ENCODE measurements at regions not wholly inside any gene's neighbourhood (a gene's known extent, or its start where the extent isn't known, plus 50 kb on each side); places are given as distances from the start of the nearest gene placed in this dataset.

- H3K4ac ChIP-seq (ENCODE audit: low read depth, low read length) = no peak overlapping the region
- H3K18ac ChIP-seq (ENCODE audit: insufficient read length, low read depth, low read length) = no peak overlapping the region
- H3K14ac ChIP-seq (ENCODE audit: insufficient read depth, low read length) = no peak overlapping the region
- H3K23me2 ChIP-seq (ENCODE audit: insufficient read length, low read depth, low read length, poor library complexity, severe bottlenecking) = no peaks in the 10 kb centered on the region
- Mint-ChIP-seq H3K27me3 (ENCODE audit: low read depth) (no peaks in the 10 kb centered on the region; the same call in 1 of the 2 replicates), H3K27ac (no peak overlapping the region), H3K9me3 (no peaks in the 10 kb centered on the region; a peak in 2 of 5 replicates), H3K4me1 (peaks cover 0 to 3% of the 10 kb centered on the region in 2 experiments; a peak in 3 of 4 replicates), H3K4me3 (no peak overlapping the region), H3K36me3 (ENCODE audit: insufficient read depth in 1 of 3, low read depth in 3 of 3) (no peaks in the 10 kb centered on the region)
- H3K79me2 ChIP-seq (ENCODE audit: insufficient read depth, low read length) = no peaks in the 10 kb centered on the region
- no peaks in the 10 kb centered on the region for H3K27me3 ChIP-seq (ENCODE audit: insufficient read depth, low read length)
- H4K91ac ChIP-seq (ENCODE audit: insufficient read length, low read depth, low read length) = no peak overlapping the region
- no peak overlapping the region for H2AFZ ChIP-seq (ENCODE audit: low read length)
- no peaks in the 10 kb centered on the region for H4K20me1 ChIP-seq (ENCODE audit: control insufficient read depth, insufficient read depth, insufficient read length)
- H2BK12ac ChIP-seq (ENCODE audit: insufficient read length, low read depth, low read length) = no peak overlapping the region
- no peak overlapping the region for H2AK5ac ChIP-seq (ENCODE audit: insufficient read length, low read length)
- no peak overlapping the region for H2BK120ac ChIP-seq (ENCODE audit: low read depth, low read length, poor library complexity, severe bottlenecking)
- no peak for DNase-seq
- no peaks in the 10 kb centered on the region for H3K4me1 ChIP-seq (ENCODE audit: insufficient read depth, low read length)
- no peak overlapping the region for H3K23ac ChIP-seq (ENCODE audit: insufficient read length, low read depth, low read length)
- H4K8ac ChIP-seq (replicated peaks; ENCODE audit: insufficient read length, low read depth, low read length) = no peak overlapping the region
- H2BK15ac ChIP-seq (ENCODE audit: low read depth, low read length) = no peak overlapping the region
- whole genome bisulfite sequencing (ENCODE audit: extremely low coverage, insufficient read length, low lambda C conversion rate) = no CpG with 5 or more reads among the region's 4 CpGs
- H3K79me1 ChIP-seq (ENCODE audit: insufficient read depth, low read depth, low read length, poor library complexity, severe bottlenecking) = no peaks in the 10 kb centered on the region
- H3K56ac ChIP-seq (ENCODE audit: insufficient read length, low read depth, low read length) = no peak overlapping the region
- no peaks in the 10 kb centered on the region for H3K9me3 ChIP-seq (ENCODE audit: control insufficient read depth, low read depth, low read length)
- no peak overlapping the region for H3K27ac ChIP-seq (ENCODE audit: insufficient read length, low read depth, low read length)
- H3T11ph ChIP-seq (ENCODE audit: low read length) = no peak overlapping the region
- no peak overlapping the region for H3K9ac ChIP-seq (ENCODE audit: extremely low read depth, insufficient read length, low read length)
- TF ChIP-seq, protein P1, sequence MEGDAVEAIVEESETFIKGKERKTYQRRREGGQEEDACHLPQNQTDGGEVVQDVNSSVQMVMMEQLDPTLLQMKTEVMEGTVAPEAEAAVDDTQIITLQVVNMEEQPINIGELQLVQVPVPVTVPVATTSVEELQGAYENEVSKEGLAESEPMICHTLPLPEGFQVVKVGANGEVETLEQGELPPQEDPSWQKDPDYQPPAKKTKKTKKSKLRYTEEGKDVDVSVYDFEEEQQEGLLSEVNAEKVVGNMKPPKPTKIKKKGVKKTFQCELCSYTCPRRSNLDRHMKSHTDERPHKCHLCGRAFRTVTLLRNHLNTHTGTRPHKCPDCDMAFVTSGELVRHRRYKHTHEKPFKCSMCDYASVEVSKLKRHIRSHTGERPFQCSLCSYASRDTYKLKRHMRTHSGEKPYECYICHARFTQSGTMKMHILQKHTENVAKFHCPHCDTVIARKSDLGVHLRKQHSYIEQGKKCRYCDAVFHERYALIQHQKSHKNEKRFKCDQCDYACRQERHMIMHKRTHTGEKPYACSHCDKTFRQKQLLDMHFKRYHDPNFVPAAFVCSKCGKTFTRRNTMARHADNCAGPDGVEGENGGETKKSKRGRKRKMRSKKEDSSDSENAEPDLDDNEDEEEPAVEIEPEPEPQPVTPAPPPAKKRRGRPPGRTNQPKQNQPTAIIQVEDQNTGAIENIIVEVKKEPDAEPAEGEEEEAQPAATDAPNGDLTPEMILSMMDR (conservative IDR thresholded peaks at IDR 0.05) = no peak
- no peak overlapping the region for H2BK5ac ChIP-seq (ENCODE audit: insufficient read length, low read length)
- H3K4me2 ChIP-seq (ENCODE audit: insufficient read depth, insufficient read length, low read length) = no peak overlapping the region
- H2BK20ac ChIP-seq (ENCODE audit: low read depth, low read length, poor library complexity, severe bottlenecking) = no peak overlapping the region
- H4K5ac ChIP-seq (ENCODE audit: insufficient read length, low read depth, low read length) = no peak overlapping the region
Observed at GRCh38 chr6:14250573-14250972, 133.0 kb downstream of the CD83 start.
